ENCODE measurements at regions not wholly inside any gene's neighbourhood (a gene's known extent, or its start where the extent isn't known, plus 50 kb on each side); places are given as distances from the start of the nearest gene placed in this dataset.

DNA sequence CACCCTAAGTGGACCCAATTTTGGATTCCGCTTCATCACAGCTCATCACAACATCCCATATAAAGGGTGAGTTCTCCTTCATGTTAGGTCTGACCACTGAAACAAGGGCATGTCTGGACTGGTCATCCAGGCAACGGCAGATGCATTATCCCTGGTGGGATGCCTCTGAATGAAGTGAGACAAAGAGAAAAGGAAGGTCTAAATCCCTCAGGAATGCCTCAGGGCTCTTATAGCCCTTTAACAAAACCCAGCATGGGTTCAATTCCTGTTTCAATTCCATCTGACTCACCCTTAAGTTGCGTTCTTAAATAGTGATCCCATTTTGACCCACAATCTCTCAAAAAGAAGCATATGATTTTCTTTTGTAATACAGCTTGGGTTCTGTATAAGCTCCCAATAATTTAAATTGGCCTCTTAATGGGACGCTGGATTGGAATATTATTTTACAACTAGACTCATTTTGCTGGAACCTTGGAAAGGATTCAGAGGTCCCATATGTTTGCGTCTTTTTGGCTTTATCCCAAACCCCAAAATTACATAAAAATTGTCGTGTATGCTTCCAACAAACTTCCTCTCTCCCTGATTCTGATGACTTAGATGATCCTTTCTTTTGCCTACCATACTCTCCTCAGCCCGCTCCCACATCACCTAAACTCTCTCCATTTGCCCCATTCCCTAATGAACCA lies 287.4 kb upstream of the ZP4 start:
- POLR2A ChIA-PET = no interaction called here
- Mint-ChIP-seq H3K27me3 (no peaks in the 10 kb centered on the region), H3K4me1 (no peaks in the 10 kb centered on the region), H3K9me3 (ENCODE audit: insufficient read depth) (no peaks in the 10 kb centered on the region), H3K4me3 (no peak overlapping the region), H3K27ac (no peak overlapping the region)
- WGBS (ENCODE audit: insufficient coverage) = 92% methylated on average over 4 of the region's 7 CpGs
- ATAC-seq (ENCODE audit: low read depth) (no peak), DNase-seq (no peak)
- Histone ChIP-seq H3K27me3 (replicated peaks in 1 of 4; ENCODE audit: control extremely low read depth in 1 of 4, control insufficient read depth in 3 of 4, insufficient read depth in 4 of 4, low read length in 3 of 4) (no peaks in the 10 kb centered on the region), H3K4me2 (replicated peaks; ENCODE audit: low read depth, low read length, poor library complexity, severe bottlenecking) (no peak overlapping the region), H3K9me3 (ENCODE audit: control extremely low read depth in 1 of 3, control insufficient read depth in 2 of 3, insufficient read depth in 1 of 3, low read length in 2 of 3) (peaks cover 0 to 5% (median 0%) of the 10 kb centered on the region in 3 donors), H3K27ac (ENCODE audit: low read length in 2 of 2) (no peak overlapping the region), H2AFZ (ENCODE audit: insufficient read depth, low read depth, low read length, poor library complexity, severe bottlenecking) (no peak overlapping the region), H3K4me1 (ENCODE audit: control insufficient read depth in 2 of 2, insufficient read depth in 2 of 2, low read length in 2 of 2) (no peaks in the 10 kb centered on the region), H4K20me1 (ENCODE audit: control insufficient read depth, insufficient read depth, low read length, poor library complexity, severe bottlenecking) (no peaks in the 10 kb centered on the region), H3K79me2 (ENCODE audit: control insufficient read depth, insufficient read depth, low read length) (no peaks in the 10 kb centered on the region), H3K4me3 (ENCODE audit: control extremely low read depth in 1 of 5, extremely low read depth in 1 of 5, insufficient read depth in 1 of 5, low read depth in 2 of 5, low read length in 4 of 5) (no peak overlapping the region), H3K9ac (ENCODE audit: low read length) (no peak overlapping the region), H3K36me3 (replicated peaks in 1 of 2; ENCODE audit: control extremely low read depth in 1 of 2, control insufficient read depth in 1 of 2, extremely low read depth in 1 of 2, insufficient read depth in 2 of 2, low read length in 1 of 2) (no peaks in the 10 kb centered on the region)
- no peak for TF ChIP-seq CTCF (IDR thresholded peaks at IDR 0.05)
- TF ChIP-seq EZH2 (IDR thresholded peaks at IDR 0.05; ENCODE audit: borderline replicate concordance, insufficient read depth, low read depth, low read length, poor library complexity, severe bottlenecking) = no peak
- intact Hi-C loops (cut with micrococcal nuclease) = no loop called here
- CTCF ChIA-PET = no interaction called here

- no peaks in the 10 kb centered on the region for H3K4me1 Mint-ChIP-seq
Measured at GRCh38 chr1:238177351-238177750, 286.6 kb upstream of the ZP4 start.

More at GRCh38 chr1:238177351-238177750, 286.6 kb upstream of the ZP4 start:
- Mint-ChIP-seq H3K27ac (no peak overlapping the region), H3K27me3 (no peaks in the 10 kb centered on the region), H3K4me3 (no peak overlapping the region), H3K9me3 (ENCODE audit: insufficient read depth) (no peaks in the 10 kb centered on the region)
- intact Hi-C loops (cut with micrococcal nuclease) = no loop called here
- ATAC-seq (ENCODE audit: low read depth) = no peak
- no peaks in the 10 kb centered on the region for H3K79me2 ChIP-seq (ENCODE audit: control insufficient read depth, insufficient read depth, low read length)
- TF ChIP-seq CTCF (IDR thresholded peaks at IDR 0.05) (no peak), EZH2 (IDR thresholded peaks at IDR 0.05; ENCODE audit: borderline replicate concordance, insufficient read depth, low read depth, low read length, poor library complexity, severe bottlenecking) (no peak)
- ChIA-PET CTCF (no interaction called here), POLR2A (no interaction called here)
- H3K4me2 ChIP-seq (replicated peaks; ENCODE audit: low read depth, low read length, poor library complexity, severe bottlenecking) = no peak overlapping the region
- H3K9me3 ChIP-seq (ENCODE audit: control extremely low read depth in 1 of 3, control insufficient read depth in 2 of 3, insufficient read depth in 1 of 3, low read length in 2 of 3) = peaks cover 0 to 5% (median 0%) of the 10 kb centered on the region in 3 donors
- no peaks in the 10 kb centered on the region for H4K20me1 ChIP-seq (ENCODE audit: control insufficient read depth, insufficient read depth, low read length, poor library complexity, severe bottlenecking)
- H2AFZ ChIP-seq (ENCODE audit: insufficient read depth, low read depth, low read length, poor library complexity, severe bottlenecking) = no peak overlapping the region
- no peak overlapping the region for H3K9ac ChIP-seq (ENCODE audit: low read length)
- no peak for DNase-seq
- no peaks in the 10 kb centered on the region for H3K27me3 ChIP-seq (replicated peaks in 1 of 4; ENCODE audit: control extremely low read depth in 1 of 4, control insufficient read depth in 3 of 4, insufficient read depth in 4 of 4, low read length in 3 of 4)
- 86% methylated on average over 1 of the region's 1 CpG for WGBS (ENCODE audit: insufficient coverage)
- no peaks in the 10 kb centered on the region for H3K4me1 ChIP-seq (ENCODE audit: control insufficient read depth in 2 of 2, insufficient read depth in 2 of 2, low read length in 2 of 2)
- H3K4me3 ChIP-seq (ENCODE audit: control extremely low read depth in 1 of 5, extremely low read depth in 1 of 5, insufficient read depth in 1 of 5, low read depth in 2 of 5, low read length in 4 of 5) = no peak overlapping the region
- H3K27ac ChIP-seq (ENCODE audit: low read length in 2 of 2) = no peak overlapping the region
- H3K36me3 ChIP-seq (replicated peaks in 1 of 2; ENCODE audit: control extremely low read depth in 1 of 2, control insufficient read depth in 1 of 2, extremely low read depth in 1 of 2, insufficient read depth in 2 of 2, low read length in 1 of 2) = no peaks in the 10 kb centered on the region

All from B cell (primary cell).